NCI-H748 (cell line): ENCODE measurements at regions not wholly inside any gene's neighbourhood (a gene's known extent, or its start where the extent isn't known, plus 50 kb on each side); places are given as distances from the start of the nearest gene placed in this dataset.
"Not testable (repeated sequence)": the region's sequence is repeated elsewhere in the genome, so short reads cannot be mapped to it uniquely, and the experiment has no call there.

Source experiments
- DNase-seq: peaks from one replicate; lab custom pipeline; 2025; ENCODE audit not compliant: unreplicated experiment; lab: John Stamatoyannopoulos, UW

- DNase-seq, result no peak
These were observed 135.1 kb upstream of the RFX3 start for GRCh38 chr9:3660936-3661335.

GRCh38 chr9:3659647-3660046, 133.8 kb upstream of the RFX3 start:
- DNase-seq, result no peak

DNA sequence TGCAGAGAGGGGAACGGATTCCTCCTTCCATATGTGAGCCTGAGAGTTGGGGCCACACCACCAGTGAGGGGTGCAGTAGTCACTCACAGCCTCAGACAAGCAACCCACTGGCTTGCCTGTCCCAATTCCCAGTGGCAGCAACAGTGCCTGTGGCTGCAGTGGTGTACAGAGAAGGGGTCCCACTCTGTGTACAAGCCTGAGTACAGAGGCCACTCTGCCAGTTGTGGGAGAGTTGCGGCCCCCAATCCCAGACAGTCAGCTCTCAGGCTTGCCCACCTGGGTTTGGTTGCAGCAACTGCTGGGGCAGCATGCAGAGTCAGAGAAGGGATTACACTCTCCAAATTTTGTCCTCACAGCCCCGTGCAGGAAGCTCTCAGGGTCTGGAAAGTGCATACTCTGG, 133.2 kb upstream of the RFX3 start:
- DNase-seq, result no peak

GRCh38 chr9:3656224-3656623, 130.4 kb upstream of the RFX3 start:
- DNase-seq, result no peak

DNA sequence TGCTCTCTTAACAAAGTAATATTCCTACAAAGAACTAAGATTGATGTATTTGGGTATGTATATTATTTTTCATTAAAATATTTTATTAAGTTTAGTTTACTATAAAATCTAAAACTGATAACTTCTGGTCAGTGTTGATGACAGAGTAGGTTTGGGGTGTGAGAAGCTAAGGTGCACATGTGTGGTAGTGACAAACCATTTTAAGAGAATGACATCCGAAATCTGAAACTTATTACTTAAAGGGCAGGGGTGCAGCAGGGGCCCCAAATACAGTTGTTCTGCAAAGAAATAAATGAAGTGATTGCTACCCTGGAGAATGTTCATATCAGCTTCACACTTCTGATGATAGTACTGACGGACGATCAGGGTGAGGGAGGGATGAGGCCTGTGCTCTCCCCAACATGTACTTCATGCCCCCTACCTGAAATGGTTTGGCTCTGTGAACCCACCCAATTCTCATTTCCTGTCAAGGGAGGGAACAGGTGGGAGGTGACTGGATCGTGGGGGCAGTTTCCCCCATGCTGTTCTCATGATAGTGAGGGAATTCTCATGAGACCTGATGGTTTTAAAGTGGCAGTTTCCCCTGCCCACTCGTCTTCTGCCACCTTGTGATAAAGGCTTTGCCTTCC, 125.3 kb upstream of the RFX3 start:
- DNase-seq, result no peak

- no peak for DNase-seq
These were observed 123.0 kb upstream of the RFX3 start for GRCh38 chr9:3648722-3649246.

GRCh38 chr9:3648266-3648665, 122.5 kb upstream of the RFX3 start:
- DNase-seq, result no peak

DNA sequence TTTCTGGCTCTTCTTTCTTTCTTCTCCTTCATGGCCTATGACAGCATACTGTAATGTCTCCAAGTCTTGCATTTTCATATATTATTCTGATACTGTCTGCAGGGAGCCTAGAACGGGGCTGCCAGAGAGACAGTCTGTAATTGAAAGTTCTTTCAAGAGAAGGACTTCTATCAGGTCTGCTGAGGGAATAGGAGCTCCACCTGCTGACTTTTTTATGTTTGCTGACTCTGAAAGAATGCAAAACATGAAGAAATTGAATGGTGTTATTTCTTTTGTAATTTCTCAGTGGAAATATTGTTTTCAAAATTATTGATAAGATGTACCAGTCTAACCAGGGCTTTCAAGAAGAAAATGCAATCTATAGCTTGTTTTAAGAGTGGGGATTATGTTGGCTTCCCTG, 121.9 kb upstream of the RFX3 start:
- DNase-seq, result no peak

- no peak for DNase-seq
These were observed 120.4 kb upstream of the RFX3 start for GRCh38 chr9:3646226-3646625.

GRCh38 chr9:3642075-3642474, 116.3 kb upstream of the RFX3 start:
- DNase-seq, result not testable (repeated sequence)

- no peak for DNase-seq
These were observed 103.7 kb upstream of the RFX3 start for GRCh38 chr9:3629495-3629894.

DNA sequence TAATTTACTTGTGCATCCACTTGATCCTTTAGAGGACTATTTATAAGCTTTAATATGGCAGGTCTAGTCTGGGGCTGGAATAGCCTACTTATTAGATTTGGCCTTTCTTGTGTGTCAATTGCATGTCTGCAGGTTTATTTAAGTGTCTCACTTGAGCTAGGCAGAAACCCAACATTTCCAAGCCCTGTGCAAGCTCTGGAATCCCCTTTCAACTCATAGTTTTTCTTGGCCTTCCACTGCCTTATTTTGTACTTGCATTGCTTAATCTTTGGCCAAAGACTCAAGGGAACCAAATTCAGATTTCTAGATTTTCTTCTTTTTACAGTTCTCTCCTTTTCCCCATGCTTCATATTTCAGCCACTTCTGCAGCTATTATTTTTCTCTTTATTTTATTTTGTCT, 102.4 kb upstream of the RFX3 start:
- no peak for DNase-seq

DNA sequence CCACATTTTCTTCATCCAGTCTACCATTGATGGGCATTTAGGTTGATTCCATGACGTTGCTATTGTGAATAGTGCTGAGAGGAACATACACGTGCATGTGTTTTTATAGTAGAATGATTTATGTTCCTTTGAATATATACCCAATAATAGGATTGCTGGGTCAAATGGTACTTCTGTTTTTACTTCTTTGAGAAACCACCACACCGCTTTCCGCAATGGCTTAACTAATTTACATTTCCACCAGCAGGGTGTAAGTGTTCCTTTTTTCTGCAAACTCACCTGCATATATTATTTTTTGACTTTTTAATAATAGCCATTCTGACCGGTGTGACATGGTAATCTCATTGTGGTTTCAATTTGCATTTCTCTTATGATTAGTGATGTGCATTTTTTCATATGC, 82.2 kb upstream of the RFX3 start:
- no peak for DNase-seq

GRCh38 chr9:3600672-3601071, 74.9 kb upstream of the RFX3 start:
- DNase-seq, result no peak

GRCh38 chr9:3597792-3598191, 72.0 kb upstream of the RFX3 start:
- no peak for DNase-seq

- no peak for DNase-seq
These were observed 60.3 kb upstream of the RFX3 start for GRCh38 chr9:3586066-3586465.

- DNase-seq, result no peak
These were observed 59.8 kb upstream of the RFX3 start for GRCh38 chr9:3585606-3586005.

DNA sequence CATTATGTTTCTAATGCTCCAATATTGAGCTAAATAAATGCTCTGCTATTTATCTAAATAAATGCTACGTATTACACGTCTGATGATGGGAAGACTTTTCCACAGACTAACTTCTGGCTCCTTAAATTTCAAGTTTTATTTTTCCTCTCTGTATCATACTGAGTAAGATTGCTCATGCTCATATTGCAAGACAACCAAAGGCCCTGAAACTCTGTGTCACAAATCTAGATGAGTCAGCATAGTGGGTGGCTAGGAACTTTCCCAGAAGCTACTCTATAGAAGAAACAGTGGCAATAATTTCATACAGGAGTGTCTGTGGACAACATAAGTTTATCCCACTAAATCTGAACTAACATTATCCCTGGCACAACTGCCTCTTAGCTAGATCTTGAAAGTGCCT, 53.0 kb upstream of the RFX3 start:
- DNase-seq, result no peak

DNA sequence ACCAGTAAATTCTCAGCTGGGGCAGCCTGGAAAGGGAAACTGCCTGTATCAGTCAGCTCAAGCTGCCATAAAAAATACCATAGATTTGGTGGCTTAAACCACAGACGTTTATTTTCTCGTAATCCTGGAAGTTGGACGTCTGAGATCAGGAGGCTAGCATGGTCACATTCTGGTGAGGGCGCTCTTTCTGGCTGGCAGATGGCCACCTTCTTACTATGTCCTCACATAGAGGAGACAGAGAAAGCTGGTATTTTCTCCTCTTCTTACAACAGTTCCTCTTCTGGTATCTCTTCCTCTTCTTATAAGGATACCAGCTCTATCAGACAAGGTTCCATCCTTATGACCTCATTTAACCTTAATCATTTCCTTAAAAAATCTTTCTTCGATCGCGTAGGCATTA, 50.5 kb upstream of the RFX3 start:
- DNase-seq, result no peak

DNA sequence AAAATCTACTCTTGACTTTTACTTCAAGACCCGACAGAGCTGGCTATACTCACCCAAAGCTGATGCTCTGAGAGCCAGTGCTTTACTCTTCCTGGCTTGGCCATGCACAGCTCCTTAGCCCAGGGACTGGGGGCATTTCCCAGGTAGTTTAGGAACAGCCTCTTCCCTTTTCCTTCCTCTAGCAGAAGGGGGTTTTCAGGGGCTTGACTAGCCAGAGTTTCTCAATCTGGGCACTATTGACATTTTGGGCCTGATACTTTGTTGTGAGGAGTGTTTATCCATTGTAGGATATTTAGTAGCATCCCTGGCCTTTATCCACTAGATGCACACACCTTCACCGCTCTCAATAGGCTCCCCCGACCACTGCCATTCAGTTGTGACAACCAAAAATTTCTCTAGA, 50.0 kb upstream of the RFX3 start:
- DNase-seq, result no peak
